ENCODE measurements at regions not wholly inside any gene's neighbourhood (a gene's known extent, or its start where the extent isn't known, plus 50 kb on each side); places are given as distances from the start of the nearest gene placed in this dataset.

GRCh38 chr1:30259631-30260030 lies 463.8 kb downstream of the MATN1 start:
- DNase-seq: no peak

- DNase-seq: no peak
Measured at GRCh38 chr1:30258876-30259275, 464.5 kb downstream of the MATN1 start.

GRCh38 chr1:30258471-30258870 lies 464.9 kb downstream of the MATN1 start:
- DNase-seq: no peak

- no peak for DNase-seq
Measured at GRCh38 chr1:30257742-30258380, 465.5 kb downstream of the MATN1 start.

GRCh38 chr1:30257322-30257721 lies 466.1 kb downstream of the MATN1 start:
- no peak for DNase-seq

- DNase-seq: no peak
Measured at GRCh38 chr1:30256911-30257310, 466.5 kb downstream of the MATN1 start.

GRCh38 chr1:30255111-30255724 lies 468.2 kb downstream of the MATN1 start:
- no peak for DNase-seq

GRCh38 chr1:30253807-30254440 lies 469.5 kb downstream of the MATN1 start:
- DNase-seq: no peak

- DNase-seq: no peak
Measured at GRCh38 chr1:30253361-30253760, 470.0 kb downstream of the MATN1 start.

GRCh38 chr1:30250984-30251850 lies 472.2 kb downstream of the MATN1 start:
- no peak for DNase-seq

GRCh38 chr1:30250338-30250983 lies 472.9 kb downstream of the MATN1 start:
- no peak for DNase-seq

GRCh38 chr1:30249446-30250337 lies 473.7 kb downstream of the MATN1 start:
- DNase-seq: no peak

- DNase-seq: no peak
Measured at GRCh38 chr1:30248774-30249173, 474.6 kb downstream of the MATN1 start.

GRCh38 chr1:30248373-30248772 lies 475.0 kb downstream of the MATN1 start:
- no peak for DNase-seq

- no peak for DNase-seq
Measured at GRCh38 chr1:30244801-30245200, 478.6 kb downstream of the MATN1 start.

GRCh38 chr1:30242722-30243457 lies 480.5 kb downstream of the MATN1 start:
- no peak for DNase-seq

- no peak for DNase-seq
Measured at GRCh38 chr1:30242168-30242567, 481.2 kb downstream of the MATN1 start.

- no peak for DNase-seq
Measured at GRCh38 chr1:30241681-30242080, 481.7 kb downstream of the MATN1 start.

GRCh38 chr1:30234091-30234490 lies 489.3 kb downstream of the MATN1 start:
- no peak for DNase-seq

- no peak for DNase-seq
Measured at GRCh38 chr1:30232288-30232899, 491.0 kb downstream of the MATN1 start.

GRCh38 chr1:30229960-30230359 lies 493.4 kb downstream of the MATN1 start:
- no peak for DNase-seq
